ENCODE measurements at regions not wholly inside any gene's neighbourhood (a gene's known extent, or its start where the extent isn't known, plus 50 kb on each side); places are given as distances from the start of the nearest gene placed in this dataset.

- no peak for TF ChIP-seq CTCF (IDR thresholded peaks at IDR 0.05; ENCODE audit: insufficient read depth, low read length, poor library complexity, severe bottlenecking)
- H3K4me3 ChIP-seq (replicated peaks; ENCODE audit: low read depth, low read length): no peak overlapping the region
- DNase-seq (ENCODE audit: extremely low read depth, insufficient read length): no peak
- H3K36me3 ChIP-seq (ENCODE audit: control insufficient read depth, insufficient read depth, low read length): no peaks in the 10 kb centered on the region
- no peaks in the 10 kb centered on the region for H3K27me3 ChIP-seq (replicated peaks; ENCODE audit: control insufficient read depth, insufficient read depth, low read length)
These were observed 62.2 kb upstream of the SOX4 start for GRCh38 chr6:21531393-21531792.

GRCh38 chr6:21533678-21534077 is 59.9 kb upstream of the SOX4 start:
- Histone ChIP-seq H3K36me3 (ENCODE audit: control insufficient read depth, insufficient read depth, low read length) (no peaks in the 10 kb centered on the region), H3K27me3 (replicated peaks; ENCODE audit: control insufficient read depth, insufficient read depth, low read length) (no peaks in the 10 kb centered on the region), H3K4me3 (replicated peaks; ENCODE audit: low read depth, low read length) (no peak overlapping the region)
- no peak for TF ChIP-seq CTCF (IDR thresholded peaks at IDR 0.05; ENCODE audit: insufficient read depth, low read length, poor library complexity, severe bottlenecking)
- DNase-seq (ENCODE audit: extremely low read depth, insufficient read length): no peak

- no peak for TF ChIP-seq CTCF (IDR thresholded peaks at IDR 0.05; ENCODE audit: insufficient read depth, low read length, poor library complexity, severe bottlenecking)
These were observed 57.2 kb upstream of the SOX4 start for GRCh38 chr6:21536280-21536766.

GRCh38 chr6:21537637-21538036 is 55.9 kb upstream of the SOX4 start:
- no peak for TF ChIP-seq CTCF (IDR thresholded peaks at IDR 0.05; ENCODE audit: insufficient read depth, low read length, poor library complexity, severe bottlenecking)
- no peak overlapping the region for H3K4me3 ChIP-seq (replicated peaks; ENCODE audit: low read depth, low read length)
- H3K27me3 ChIP-seq (replicated peaks; ENCODE audit: control insufficient read depth, insufficient read depth, low read length): no peaks in the 10 kb centered on the region
- no peak for DNase-seq (ENCODE audit: extremely low read depth, insufficient read length)
- H3K36me3 ChIP-seq (ENCODE audit: control insufficient read depth, insufficient read depth, low read length): no peaks in the 10 kb centered on the region

More at GRCh38 chr6:21536280-21536766, 57.2 kb upstream of the SOX4 start:
- H3K27me3 ChIP-seq (replicated peaks; ENCODE audit: control insufficient read depth, insufficient read depth, low read length): no peaks in the 10 kb centered on the region
- H3K4me3 ChIP-seq (replicated peaks; ENCODE audit: low read depth, low read length): no peak overlapping the region
- H3K36me3 ChIP-seq (ENCODE audit: control insufficient read depth, insufficient read depth, low read length): no peaks in the 10 kb centered on the region
- no peak for DNase-seq (ENCODE audit: extremely low read depth, insufficient read length)

- no peaks in the 10 kb centered on the region for H3K27me3 ChIP-seq (replicated peaks; ENCODE audit: control insufficient read depth, insufficient read depth, low read length)
- TF ChIP-seq CTCF (IDR thresholded peaks at IDR 0.05; ENCODE audit: insufficient read depth, low read length, poor library complexity, severe bottlenecking): no peak
- no peaks in the 10 kb centered on the region for H3K36me3 ChIP-seq (ENCODE audit: control insufficient read depth, insufficient read depth, low read length)
- H3K4me3 ChIP-seq (replicated peaks; ENCODE audit: low read depth, low read length): no peak overlapping the region
- no peak for DNase-seq (ENCODE audit: extremely low read depth, insufficient read length)
These were observed 55.3 kb upstream of the SOX4 start for GRCh38 chr6:21538186-21538798.
